K562 (cell line): ENCODE measurements at regions not wholly inside any gene's neighbourhood (a gene's known extent, or its start where the extent isn't known, plus 50 kb on each side); places are given as distances from the start of the nearest gene placed in this dataset.

Source experiments
- DMBX1 ChIP-seq: fragments of 250-450 bp; sonication (Bioruptor Pico); IDR thresholded peaks from 2 replicates; pipeline ENCODE4 v1.8.0; 2022; ENCODE audit warnings: inconsistent platforms, mild to moderate bottlenecking, moderate library complexity, borderline replicate concordance
- DNMT1 ChIP-seq: fragments of 450-650 bp; IDR thresholded peaks from 2 replicates; pipeline ENCODE4 v1.6.1; 2016; ENCODE audit warnings: antibody characterized with exemption, mild to moderate bottlenecking
- DPF2 ChIP-seq: fragments of 450-650 bp; IDR thresholded peaks from 2 replicates; pipeline ENCODE4 v1.6.1; 2016
- ESRRA ChIP-seq: fragments of 450-650 bp; IDR thresholded peaks from 2 replicates; pipeline ENCODE4 v1.6.1; 2014; ENCODE audit warnings: low read depth, mild to moderate bottlenecking, moderate library complexity, borderline replicate concordance
- KDM2B ChIP-seq: fragments of 250-450 bp; sonication (Bioruptor Pico); IDR thresholded peaks from 2 replicates; pipeline ENCODE4 v1.8.0; 2021; ENCODE audit warnings: mild to moderate bottlenecking, moderate library complexity
- MTA3 ChIP-seq: fragments of 450-650 bp; formaldehyde crosslinking; IDR thresholded peaks from 2 replicates; pipeline ENCODE4 v1.6.1; 2017; ENCODE audit warnings: mild to moderate bottlenecking, borderline replicate concordance
- SMARCE1 ChIP-seq: fragments of 450-650 bp; IDR thresholded peaks from 2 replicates; pipeline ENCODE4 v1.7.1; 2016; ENCODE audit warnings: mild to moderate bottlenecking
- SRSF3 ChIP-seq: fragments of 200-400 bp; formaldehyde crosslinking; IDR thresholded peaks from 2 replicates; pipeline ENCODE4 v1.6.1; 2016; ENCODE audit warnings: mild to moderate bottlenecking, low read length, moderate library complexity; ENCODE audit not compliant: insufficient read depth
- YY1 ChIP-seq, 3 experiments: IDR thresholded peaks; 2 replicates each; pipeline ENCODE4 v1.6.1; 2011; ENCODE audit warnings: low read length in 2 of 3, mild to moderate bottlenecking in 2 of 3, moderate library complexity in 2 of 3, borderline replicate concordance in 1 of 3, control low read depth in 1 of 3, low read depth in 1 of 3; ENCODE audit not compliant: insufficient read depth in 3 of 3, insufficient replicate concordance in 2 of 3, control insufficient read depth in 1 of 3, insufficient read length in 1 of 3; ENCODE audit errors: extremely low read depth in 1 of 3
- ZNF184 ChIP-seq: sonication (generic); formaldehyde crosslinking; IDR thresholded peaks from 2 replicates; pipeline ENCODE4 v1.5.0; 2020; ENCODE audit warnings: missing genetic modification reagents
- ZNF217 ChIP-seq: sonication (generic); formaldehyde crosslinking; IDR thresholded peaks from 2 replicates; pipeline ENCODE4 v1.8.0; 2022; ENCODE audit warnings: mild to moderate bottlenecking, missing genetic modification reagents
- ZNF778 ChIP-seq: fragments of 450-650 bp; formaldehyde crosslinking; IDR thresholded peaks from 2 replicates; pipeline ENCODE4 v1.4.0; 2020; ENCODE audit warnings: mild to moderate bottlenecking, moderate library complexity
- ZNF79 ChIP-seq: fragments of 250-450 bp; sonication (Bioruptor Pico); IDR thresholded peaks from 2 replicates; pipeline ENCODE4 v1.4.0; 2020; ENCODE audit warnings: low read depth, mild to moderate bottlenecking, moderate library complexity
- TF ChIP-seq, protein P1 (sequence below): fragments of 450-650 bp; conservative IDR thresholded peaks from 2 replicates; pipeline ENCODE4 v1.6.1; 2016; ENCODE audit warnings: missing genetic modification characterization, low read depth, mild to moderate bottlenecking, control low read depth, missing compliant biosample characterization
- TF ChIP-seq, protein P2 (sequence below): fragments of 450-650 bp; IDR thresholded peaks from 2 replicates; pipeline ENCODE4 v1.7.1; 2018; ENCODE audit warnings: mild to moderate bottlenecking, low read depth; ENCODE audit not compliant: partially characterized antibody
- TF ChIP-seq, protein P3 (sequence below): fragments of 250-450 bp; sonication (Bioruptor Pico); IDR thresholded peaks from 2 replicates; pipeline ENCODE4 v1.8.0; 2022; ENCODE audit warnings: moderate library complexity, mild to moderate bottlenecking, inconsistent platforms
- TF ChIP-seq, protein P4 (sequence below): fragments of 450-650 bp; IDR thresholded peaks from 2 replicates; pipeline ENCODE4 v1.6.1; 2017; ENCODE audit warnings: antibody characterized with exemption, mild to moderate bottlenecking

DNA sequence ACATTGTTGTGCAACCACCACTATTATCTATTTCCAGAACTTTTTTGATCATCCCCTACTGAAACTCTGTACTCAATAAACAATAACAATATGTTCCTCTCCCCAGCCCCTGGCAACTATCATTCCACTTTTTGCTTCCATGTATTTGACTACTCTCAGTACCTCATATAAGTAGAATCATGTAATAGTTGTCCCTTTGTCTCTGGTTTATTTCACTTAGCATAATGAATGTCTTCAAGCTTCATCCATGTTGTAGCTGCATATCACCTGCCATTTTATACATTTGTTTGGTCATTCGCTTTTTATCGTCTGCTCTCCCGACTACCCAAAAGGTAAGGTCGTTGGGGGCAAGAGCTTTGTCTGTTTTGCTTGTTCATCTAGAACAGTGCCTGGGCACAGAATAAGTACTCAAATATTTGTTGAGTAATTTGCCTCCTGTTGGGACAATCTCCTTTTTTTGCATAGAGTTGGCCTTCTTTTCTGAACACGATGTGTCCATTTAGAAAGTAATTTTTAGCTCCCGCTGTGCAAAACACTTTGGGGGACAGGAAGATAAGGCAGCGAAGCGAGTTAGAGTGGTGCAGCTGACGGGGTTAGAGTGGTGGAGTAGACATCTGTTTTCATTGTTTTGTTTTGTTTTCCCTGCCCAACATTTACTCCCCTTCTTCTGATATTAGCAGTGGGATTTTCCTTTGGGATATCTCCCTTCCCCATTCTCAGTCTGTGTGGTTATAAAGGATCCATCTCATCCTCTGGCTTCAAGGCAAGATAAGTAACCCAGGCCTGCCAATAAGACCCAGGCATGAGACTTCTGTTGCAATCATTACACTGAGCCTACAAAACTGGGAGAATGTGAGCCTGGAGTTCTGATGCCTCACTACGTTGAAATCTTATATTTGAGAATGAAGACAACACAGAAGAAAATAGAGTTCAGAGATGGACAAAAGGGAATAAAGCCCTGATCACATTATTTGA lies 83.4 kb upstream of the RNU6-1 start (continued):
- TF ChIP-seq, protein P1, sequence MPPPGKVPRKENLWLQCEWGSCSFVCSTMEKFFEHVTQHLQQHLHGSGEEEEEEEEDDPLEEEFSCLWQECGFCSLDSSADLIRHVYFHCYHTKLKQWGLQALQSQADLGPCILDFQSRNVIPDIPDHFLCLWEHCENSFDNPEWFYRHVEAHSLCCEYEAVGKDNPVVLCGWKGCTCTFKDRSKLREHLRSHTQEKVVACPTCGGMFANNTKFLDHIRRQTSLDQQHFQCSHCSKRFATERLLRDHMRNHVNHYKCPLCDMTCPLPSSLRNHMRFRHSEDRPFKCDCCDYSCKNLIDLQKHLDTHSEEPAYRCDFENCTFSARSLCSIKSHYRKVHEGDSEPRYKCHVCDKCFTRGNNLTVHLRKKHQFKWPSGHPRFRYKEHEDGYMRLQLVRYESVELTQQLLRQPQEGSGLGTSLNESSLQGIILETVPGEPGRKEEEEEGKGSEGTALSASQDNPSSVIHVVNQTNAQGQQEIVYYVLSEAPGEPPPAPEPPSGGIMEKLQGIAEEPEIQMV (tag): no peak
- TF ChIP-seq ESRRA (no peak), DMBX1 (peak; percentile 18; the same call in 1 of the 2 replicates), MTA3 (no peak), SMARCE1 (0 out of 2 replicates have a peak, but pooled peaks have one; percentile 33), ZNF184 (CRISPR knock-in tag) (0 out of 2 replicates have a peak, but pooled peaks have one; percentile 68), YY1 (IDR thresholded peaks at IDR 0.05; ENCODE audit: borderline replicate concordance in 1 of 3, control insufficient read depth in 1 of 3, extremely low read depth in 1 of 3, insufficient read depth in 3 of 3, insufficient read length in 1 of 3, insufficient replicate concordance in 2 of 3, low read depth in 1 of 3, low read length in 2 of 3) (no peak), DPF2 (0 out of 2 replicates have a peak, but pooled peaks have one; percentile 19), DNMT1 (no peak), ZNF217 (CRISPR knock-in tag) (no peak), ZNF79 (CRISPR knock-in tag) (no peak), ZNF778 (no peak), SRSF3 (no peak), KDM2B (no peak)
- TF ChIP-seq, protein P2, sequence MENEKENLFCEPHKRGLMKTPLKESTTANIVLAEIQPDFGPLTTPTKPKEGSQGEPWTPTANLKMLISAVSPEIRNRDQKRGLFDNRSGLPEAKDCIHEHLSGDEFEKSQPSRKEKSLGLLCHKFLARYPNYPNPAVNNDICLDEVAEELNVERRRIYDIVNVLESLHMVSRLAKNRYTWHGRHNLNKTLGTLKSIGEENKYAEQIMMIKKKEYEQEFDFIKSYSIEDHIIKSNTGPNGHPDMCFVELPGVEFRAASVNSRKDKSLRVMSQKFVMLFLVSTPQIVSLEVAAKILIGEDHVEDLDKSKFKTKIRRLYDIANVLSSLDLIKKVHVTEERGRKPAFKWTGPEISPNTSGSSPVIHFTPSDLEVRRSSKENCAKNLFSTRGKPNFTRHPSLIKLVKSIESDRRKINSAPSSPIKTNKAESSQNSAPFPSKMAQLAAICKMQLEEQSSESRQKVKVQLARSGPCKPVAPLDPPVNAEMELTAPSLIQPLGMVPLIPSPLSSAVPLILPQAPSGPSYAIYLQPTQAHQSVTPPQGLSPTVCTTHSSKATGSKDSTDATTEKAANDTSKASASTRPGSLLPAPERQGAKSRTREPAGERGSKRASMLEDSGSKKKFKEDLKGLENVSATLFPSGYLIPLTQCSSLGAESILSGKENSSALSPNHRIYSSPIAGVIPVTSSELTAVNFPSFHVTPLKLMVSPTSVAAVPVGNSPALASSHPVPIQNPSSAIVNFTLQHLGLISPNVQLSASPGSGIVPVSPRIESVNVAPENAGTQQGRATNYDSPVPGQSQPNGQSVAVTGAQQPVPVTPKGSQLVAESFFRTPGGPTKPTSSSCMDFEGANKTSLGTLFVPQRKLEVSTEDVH: no peak
- TF ChIP-seq, protein P3, sequence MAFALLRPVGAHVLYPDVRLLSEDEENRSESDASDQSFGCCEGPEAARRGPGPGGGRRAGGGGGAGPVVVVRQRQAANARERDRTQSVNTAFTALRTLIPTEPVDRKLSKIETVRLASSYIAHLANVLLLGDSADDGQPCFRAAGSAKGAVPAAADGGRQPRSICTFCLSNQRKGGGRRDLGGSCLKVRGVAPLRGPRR (CRISPR knock-in tag): no peak
- TF ChIP-seq, protein P4, sequence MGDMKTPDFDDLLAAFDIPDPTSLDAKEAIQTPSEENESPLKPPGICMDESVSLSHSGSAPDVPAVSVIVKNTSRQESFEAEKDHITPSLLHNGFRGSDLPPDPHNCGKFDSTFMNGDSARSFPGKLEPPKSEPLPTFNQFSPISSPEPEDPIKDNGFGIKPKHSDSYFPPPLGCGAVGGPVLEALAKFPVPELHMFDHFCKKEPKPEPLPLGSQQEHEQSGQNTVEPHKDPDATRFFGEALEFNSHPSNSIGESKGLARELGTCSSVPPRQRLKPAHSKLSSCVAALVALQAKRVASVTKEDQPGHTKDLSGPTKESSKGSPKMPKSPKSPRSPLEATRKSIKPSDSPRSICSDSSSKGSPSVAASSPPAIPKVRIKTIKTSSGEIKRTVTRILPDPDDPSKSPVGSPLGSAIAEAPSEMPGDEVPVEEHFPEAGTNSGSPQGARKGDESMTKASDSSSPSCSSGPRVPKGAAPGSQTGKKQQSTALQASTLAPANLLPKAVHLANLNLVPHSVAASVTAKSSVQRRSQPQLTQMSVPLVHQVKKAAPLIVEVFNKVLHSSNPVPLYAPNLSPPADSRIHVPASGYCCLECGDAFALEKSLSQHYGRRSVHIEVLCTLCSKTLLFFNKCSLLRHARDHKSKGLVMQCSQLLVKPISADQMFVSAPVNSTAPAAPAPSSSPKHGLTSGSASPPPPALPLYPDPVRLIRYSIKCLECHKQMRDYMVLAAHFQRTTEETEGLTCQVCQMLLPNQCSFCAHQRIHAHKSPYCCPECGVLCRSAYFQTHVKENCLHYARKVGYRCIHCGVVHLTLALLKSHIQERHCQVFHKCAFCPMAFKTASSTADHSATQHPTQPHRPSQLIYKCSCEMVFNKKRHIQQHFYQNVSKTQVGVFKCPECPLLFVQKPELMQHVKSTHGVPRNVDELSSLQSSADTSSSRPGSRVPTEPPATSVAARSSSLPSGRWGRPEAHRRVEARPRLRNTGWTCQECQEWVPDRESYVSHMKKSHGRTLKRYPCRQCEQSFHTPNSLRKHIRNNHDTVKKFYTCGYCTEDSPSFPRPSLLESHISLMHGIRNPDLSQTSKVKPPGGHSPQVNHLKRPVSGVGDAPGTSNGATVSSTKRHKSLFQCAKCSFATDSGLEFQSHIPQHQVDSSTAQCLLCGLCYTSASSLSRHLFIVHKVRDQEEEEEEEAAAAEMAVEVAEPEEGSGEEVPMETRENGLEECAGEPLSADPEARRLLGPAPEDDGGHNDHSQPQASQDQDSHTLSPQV: 0 out of 2 replicates have a peak, but pooled peaks have one; percentile 35
